WTC11 (cell line): ENCODE measurements at regions not wholly inside any gene's neighbourhood (a gene's known extent, or its start where the extent isn't known, plus 50 kb on each side); places are given as distances from the start of the nearest gene placed in this dataset.

Experiments
- ATF2 ChIP-seq: sonication (generic); formaldehyde crosslinking; IDR thresholded peaks from 2 replicates; pipeline ENCODE4 v1.8.1; 2022; ENCODE audit warnings: low read depth, missing genetic modification reagents, borderline replicate concordance
- ATF6 ChIP-seq: sonication (generic); formaldehyde crosslinking; IDR thresholded peaks from 2 replicates; pipeline ENCODE4 v1.8.1; 2023; ENCODE audit warnings: mild to moderate bottlenecking, missing genetic modification reagents
- CREB1 ChIP-seq: sonication (generic); formaldehyde crosslinking; IDR thresholded peaks from 2 replicates; pipeline ENCODE4 v1.8.0; 2023; ENCODE audit warnings: mild to moderate bottlenecking, missing genetic modification reagents
- CTCF ChIP-seq: fragments of 200-600 bp; IDR thresholded peaks from 2 replicates; pipeline ENCODE4 v1.8.0; 2022; ENCODE audit warnings: antibody characterized with exemption
- E2F4 ChIP-seq: sonication (generic); formaldehyde crosslinking; IDR thresholded peaks from 2 replicates; pipeline ENCODE4 v1.8.1; 2022; ENCODE audit warnings: low read depth, mild to moderate bottlenecking, moderate library complexity, missing genetic modification reagents, borderline replicate concordance
- IRF1 ChIP-seq: sonication (generic); formaldehyde crosslinking; IDR thresholded peaks from 2 replicates; pipeline ENCODE4 v1.8.0; 2023; ENCODE audit warnings: missing genetic modification reagents
- MAX ChIP-seq: sonication (generic); formaldehyde crosslinking; IDR thresholded peaks from 2 replicates; pipeline ENCODE4 v1.8.0; 2022; ENCODE audit warnings: mild to moderate bottlenecking, missing genetic modification reagents
- NFYB ChIP-seq: sonication (generic); formaldehyde crosslinking; conservative IDR thresholded peaks from 2 replicates; pipeline ENCODE4 v1.8.0; 2022; ENCODE audit warnings: low read depth, missing genetic modification reagents
- NR1H2 ChIP-seq: sonication (generic); formaldehyde crosslinking; IDR thresholded peaks from 2 replicates; pipeline ENCODE4 v1.9.0; 2021; ENCODE audit warnings: mild to moderate bottlenecking, moderate library complexity, missing genetic modification reagents
- PREB ChIP-seq: sonication (generic); formaldehyde crosslinking; IDR thresholded peaks from 2 replicates; pipeline ENCODE4 v1.8.1; 2022; ENCODE audit warnings: mild to moderate bottlenecking, missing genetic modification reagents, moderate library complexity, borderline replicate concordance
- RELA ChIP-seq: sonication (generic); formaldehyde crosslinking; IDR thresholded peaks from 2 replicates; pipeline ENCODE4 v1.8.1; 2022; ENCODE audit warnings: missing genetic modification reagents, mild to moderate bottlenecking, borderline replicate concordance
- SMAD4 ChIP-seq: sonication (generic); formaldehyde crosslinking; IDR thresholded peaks from 2 replicates; pipeline ENCODE4 v1.8.0; 2022; ENCODE audit warnings: mild to moderate bottlenecking, missing genetic modification reagents
- TEAD4 ChIP-seq: sonication (generic); formaldehyde crosslinking; IDR thresholded peaks from 2 replicates; pipeline ENCODE4 v1.8.0; 2022; ENCODE audit warnings: mild to moderate bottlenecking, missing genetic modification reagents
- USF2 ChIP-seq: sonication (generic); formaldehyde crosslinking; IDR thresholded peaks from 2 replicates; pipeline ENCODE4 v1.8.1; 2023; ENCODE audit warnings: mild to moderate bottlenecking, missing genetic modification reagents, moderate library complexity

GRCh38 chr6:88232753-88233152 lies 66.6 kb upstream of the CNR1 start:
- TF ChIP-seq PREB (CRISPR knock-in tag) (no peak), CTCF (no peak), E2F4 (CRISPR knock-in tag) (no peak), RELA (CRISPR knock-in tag) (no peak), IRF1 (CRISPR knock-in tag) (no peak), SMAD4 (CRISPR knock-in tag) (no peak), TEAD4 (CRISPR knock-in tag) (no peak), NR1H2 (CRISPR knock-in tag) (no peak), USF2 (CRISPR knock-in tag) (no peak), MAX (CRISPR knock-in tag) (no peak), ATF2 (CRISPR knock-in tag) (no peak), NFYB (CRISPR knock-in tag) (no peak), CREB1 (CRISPR knock-in tag) (no peak), ATF6 (CRISPR knock-in tag) (no peak)
